Large intestine (tissue), 3 donors: ENCODE measurements at regions not wholly inside any gene's neighbourhood (a gene's known extent, or its start where the extent isn't known, plus 50 kb on each side); places are given as distances from the start of the nearest gene placed in this dataset.

Source experiments
- DNase-seq, 2 donors: peaks; one replicate each; pipeline versions ENCODE4 v3.0.0 to v3.0.0-alpha.2; 2013
- H3K27ac ChIP-seq: one replicate; pipeline ENCODE4 v1.5.1; 2013; ENCODE audit warnings: low read length
- H3K27me3 ChIP-seq: 2 replicates; pipeline ENCODE4 v1.6.1; 2013; ENCODE audit warnings: low read length; ENCODE audit not compliant: control insufficient read depth, insufficient read depth
- H3K36me3 ChIP-seq: 2 replicates; pipeline ENCODE4 v1.6.1; 2013; ENCODE audit warnings: low read length; ENCODE audit not compliant: control insufficient read depth, insufficient read depth
- H3K4me1 ChIP-seq: one replicate; pipeline ENCODE4 v1.6.1; 2013; ENCODE audit warnings: low read length; ENCODE audit not compliant: control insufficient read depth, insufficient read depth
- H3K4me3 ChIP-seq: one replicate; pipeline ENCODE4 v1.5.1; 2013; ENCODE audit warnings: low read length
- H3K9me3 ChIP-seq: one replicate; pipeline ENCODE4 v1.6.1; 2013; ENCODE audit warnings: mild to moderate bottlenecking, low read depth, low read length, moderate library complexity; ENCODE audit not compliant: control insufficient read depth
- WGBS: methylation state at CpG from one replicate; pipeline ENCODE4 v1.1.5; 2013; ENCODE audit warnings: low lambda C conversion rate; ENCODE audit not compliant: insufficient coverage; 5-methylcytosine and 5-hydroxymethylcytosine counted together

DNA sequence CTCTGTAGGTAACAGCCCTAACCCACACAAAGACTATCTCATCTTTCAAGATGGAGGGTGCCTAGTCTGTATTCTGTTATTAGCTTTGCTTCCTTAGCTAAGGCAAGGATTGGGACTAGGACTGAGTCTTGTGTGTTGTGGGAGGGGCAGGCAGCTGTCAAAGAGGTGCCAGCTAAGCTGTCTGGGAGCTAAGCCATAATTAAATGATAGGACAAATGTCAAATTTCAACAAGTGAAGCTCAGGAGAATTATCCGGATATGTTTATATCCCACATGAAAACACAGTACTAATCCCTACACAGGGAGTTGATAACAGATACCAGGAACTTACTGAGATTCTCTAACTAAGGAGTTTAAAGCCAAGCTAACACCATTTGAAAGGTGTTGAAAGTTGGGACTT, 70.5 kb upstream of the NGF start:
- H3K27me3 ChIP-seq = peaks cover 4% of the 10 kb centered on the region
- no peak overlapping the region for H3K27ac ChIP-seq
- DNase-seq = no peak
- H3K4me3 ChIP-seq = no peak overlapping the region
- 100% methylated on average over 1 of the region's 1 CpG for WGBS
- H3K36me3 ChIP-seq = no peaks in the 10 kb centered on the region
- H3K9me3 ChIP-seq = no peaks in the 10 kb centered on the region
- H3K4me1 ChIP-seq = no peaks in the 10 kb centered on the region

GRCh38 chr1:115404911-115405310, 66.9 kb upstream of the NGF start:
- no peak overlapping the region for H3K4me3 ChIP-seq
- no peak overlapping the region for H3K27ac ChIP-seq
- H3K9me3 ChIP-seq = no peaks in the 10 kb centered on the region
- H3K27me3 ChIP-seq = no peaks in the 10 kb centered on the region
- WGBS = 100% methylated on average over 1 of the region's 2 CpGs
- DNase-seq = no peak
- no peaks in the 10 kb centered on the region for H3K4me1 ChIP-seq
- H3K36me3 ChIP-seq = no peaks in the 10 kb centered on the region

DNA sequence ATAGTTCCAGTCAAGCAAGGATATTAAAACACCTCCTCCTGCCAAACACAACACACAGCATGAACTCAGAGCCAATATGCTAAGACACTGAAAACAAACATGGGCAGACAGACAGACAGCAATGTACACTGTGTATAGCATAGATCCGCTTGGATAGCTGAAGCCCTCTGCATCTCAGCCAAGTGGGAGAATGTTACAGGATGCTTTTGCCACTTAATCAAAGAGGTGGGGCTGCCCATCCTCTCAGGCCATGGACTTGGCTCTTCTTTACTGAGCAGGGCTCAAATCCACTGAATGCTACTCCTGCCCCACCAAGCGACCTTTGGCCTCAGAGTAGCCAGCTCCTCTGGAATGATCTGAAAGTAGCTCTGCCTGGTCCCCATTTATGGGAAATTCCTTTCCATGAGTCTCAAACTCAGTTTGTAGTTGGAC, 64.7 kb upstream of the NGF start:
- H3K36me3 ChIP-seq = no peaks in the 10 kb centered on the region
- no peak overlapping the region for H3K4me3 ChIP-seq
- H3K27ac ChIP-seq = no peak overlapping the region
- no peak for DNase-seq
- H3K4me1 ChIP-seq = no peaks in the 10 kb centered on the region
- no peaks in the 10 kb centered on the region for H3K27me3 ChIP-seq
- WGBS = no CpG with 5 or more reads among the region's 2 CpGs
- H3K9me3 ChIP-seq = no peaks in the 10 kb centered on the region

- no peak for DNase-seq
- Histone ChIP-seq H3K36me3 (no peaks in the 10 kb centered on the region), H3K9me3 (no peaks in the 10 kb centered on the region), H3K27ac (no peak overlapping the region), H3K4me1 (no peaks in the 10 kb centered on the region), H3K27me3 (no peaks in the 10 kb centered on the region), H3K4me3 (no peak overlapping the region)
- WGBS = no CpG with 5 or more reads among the region's 1 CpG
Measured at GRCh38 chr1:115401676-115402075, 63.6 kb upstream of the NGF start.

GRCh38 chr1:115400891-115401290, 62.8 kb upstream of the NGF start:
- H3K4me1 ChIP-seq = no peaks in the 10 kb centered on the region
- WGBS = no CpG with 5 or more reads among the region's 1 CpG
- DNase-seq = no peak

GRCh38 chr1:115400426-115400825, 62.4 kb upstream of the NGF start:
- WGBS = 100% methylated on average over 1 of the region's 5 CpGs
- no peak for DNase-seq
- H3K4me1 ChIP-seq = no peaks in the 10 kb centered on the region
- no peak overlapping the region for H3K4me3 ChIP-seq
- H3K9me3 ChIP-seq = no peaks in the 10 kb centered on the region
- H3K27me3 ChIP-seq = no peaks in the 10 kb centered on the region
- H3K36me3 ChIP-seq = no peaks in the 10 kb centered on the region
- H3K27ac ChIP-seq = no peak overlapping the region

More at GRCh38 chr1:115400891-115401290, 62.8 kb upstream of the NGF start:
- H3K9me3 ChIP-seq = no peaks in the 10 kb centered on the region
- no peaks in the 10 kb centered on the region for H3K36me3 ChIP-seq
- no peak overlapping the region for H3K4me3 ChIP-seq
- H3K27me3 ChIP-seq = no peaks in the 10 kb centered on the region
- H3K27ac ChIP-seq = no peak overlapping the region

DNA sequence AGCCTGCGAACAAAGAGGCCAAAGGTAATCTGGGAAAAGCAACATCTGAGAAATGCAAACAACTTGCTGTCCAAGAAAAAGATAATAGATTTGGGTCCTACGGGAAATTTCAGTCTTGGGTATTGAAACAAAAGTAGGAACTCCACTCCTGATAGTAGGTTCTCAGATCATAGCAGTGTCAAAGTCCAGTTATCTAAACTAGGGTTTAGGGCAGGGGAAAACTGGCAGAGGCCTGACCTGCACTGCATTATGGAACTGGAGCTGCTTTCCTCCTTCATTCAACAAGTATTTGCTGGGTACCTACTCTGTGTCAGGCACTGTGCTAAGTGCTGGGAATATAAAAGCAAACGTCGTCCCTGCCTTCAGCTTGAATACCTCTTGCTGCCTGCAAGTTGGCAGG, 60.7 kb upstream of the NGF start:
- no peak overlapping the region for H3K27ac ChIP-seq
- H3K4me3 ChIP-seq = no peak overlapping the region
- no peak for DNase-seq
- 54% methylated on average over 2 of the region's 4 CpGs for WGBS
- H3K9me3 ChIP-seq = no peaks in the 10 kb centered on the region
- H3K27me3 ChIP-seq = no peaks in the 10 kb centered on the region
- H3K4me1 ChIP-seq = no peaks in the 10 kb centered on the region
- H3K36me3 ChIP-seq = no peaks in the 10 kb centered on the region
